Keratinocyte (primary cell): ENCODE measurements at regions not wholly inside any gene's neighbourhood (a gene's known extent, or its start where the extent isn't known, plus 50 kb on each side); places are given as distances from the start of the nearest gene placed in this dataset.

ENCODE experiments used
- EZH2 ChIP-seq: IDR thresholded peaks from one replicate; pipeline ENCODE4 v1.6.1; 2012; ENCODE audit warnings: inconsistent platforms, mild to moderate bottlenecking, low read length, moderate library complexity
- TF ChIP-seq, protein P1 (sequence below), 3 experiments: IDR thresholded peaks in 1 of 3; conservative IDR thresholded peaks in 1 of 3; optimal IDR thresholded peaks in 1 of 3; 2 replicates in 2 of 3; 3 replicates in 1 of 3; pipeline versions ENCODE3 to v1.5.1; 2011; ENCODE audit warnings: low read length in 3 of 3, mild to moderate bottlenecking in 3 of 3, moderate library complexity in 2 of 3, control low read depth in 1 of 3, inconsistent platforms in 1 of 3; ENCODE audit not compliant: insufficient read depth in 2 of 3; ENCODE audit errors: extremely low read depth in 1 of 3

DNA sequence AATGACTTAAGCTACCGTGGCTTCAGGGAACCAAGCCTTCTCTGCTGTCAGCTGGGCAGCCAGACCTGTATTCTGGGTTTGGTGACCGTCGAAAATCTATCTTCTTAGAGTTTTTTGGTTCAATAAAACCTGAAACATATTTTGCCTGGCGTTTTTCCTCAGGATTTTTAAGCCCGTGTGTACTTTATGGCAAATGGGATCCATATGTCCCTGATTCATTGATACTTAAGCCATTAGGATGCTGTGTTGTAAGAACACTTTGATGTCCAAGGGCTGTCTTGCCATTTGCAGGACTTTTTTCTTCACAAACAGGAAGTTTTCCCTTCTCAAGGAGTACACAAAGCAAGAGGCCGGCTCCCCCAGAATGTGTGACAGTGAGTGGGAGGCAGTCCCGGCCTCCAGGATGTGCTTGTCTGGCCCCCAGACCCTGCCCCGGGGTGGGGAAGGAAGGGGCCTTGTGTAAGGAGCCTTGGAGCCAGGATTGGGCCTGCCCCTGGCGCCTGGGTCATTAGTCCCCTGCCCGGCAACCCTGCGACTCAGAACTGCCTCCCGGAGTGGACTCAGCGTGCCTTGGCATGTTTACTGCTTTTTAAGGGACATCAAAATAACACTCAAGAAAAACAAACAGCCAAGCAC lies 83.4 kb upstream of the SMIM23 start:
- TF ChIP-seq, protein P1, sequence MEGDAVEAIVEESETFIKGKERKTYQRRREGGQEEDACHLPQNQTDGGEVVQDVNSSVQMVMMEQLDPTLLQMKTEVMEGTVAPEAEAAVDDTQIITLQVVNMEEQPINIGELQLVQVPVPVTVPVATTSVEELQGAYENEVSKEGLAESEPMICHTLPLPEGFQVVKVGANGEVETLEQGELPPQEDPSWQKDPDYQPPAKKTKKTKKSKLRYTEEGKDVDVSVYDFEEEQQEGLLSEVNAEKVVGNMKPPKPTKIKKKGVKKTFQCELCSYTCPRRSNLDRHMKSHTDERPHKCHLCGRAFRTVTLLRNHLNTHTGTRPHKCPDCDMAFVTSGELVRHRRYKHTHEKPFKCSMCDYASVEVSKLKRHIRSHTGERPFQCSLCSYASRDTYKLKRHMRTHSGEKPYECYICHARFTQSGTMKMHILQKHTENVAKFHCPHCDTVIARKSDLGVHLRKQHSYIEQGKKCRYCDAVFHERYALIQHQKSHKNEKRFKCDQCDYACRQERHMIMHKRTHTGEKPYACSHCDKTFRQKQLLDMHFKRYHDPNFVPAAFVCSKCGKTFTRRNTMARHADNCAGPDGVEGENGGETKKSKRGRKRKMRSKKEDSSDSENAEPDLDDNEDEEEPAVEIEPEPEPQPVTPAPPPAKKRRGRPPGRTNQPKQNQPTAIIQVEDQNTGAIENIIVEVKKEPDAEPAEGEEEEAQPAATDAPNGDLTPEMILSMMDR (optimal IDR thresholded peaks at IDR 0.05 in 1 of 3, IDR thresholded peaks at IDR 0.05 in 1 of 3, conservative IDR thresholded peaks at IDR 0.05 in 1 of 3; ENCODE audit: extremely low read depth in 1 of 3, insufficient read depth in 2 of 3, low read length in 3 of 3) = no peak
- TF ChIP-seq EZH2 = no peak
